NCI-H1092 (cell line): ENCODE measurements at regions not wholly inside any gene's neighbourhood (a gene's known extent, or its start where the extent isn't known, plus 50 kb on each side); places are given as distances from the start of the nearest gene placed in this dataset.
A peak's percentile ranks its signal among the peaks of the same experiment; 100 is the strongest.

Experiments used
- DNase-seq: peaks from one replicate; lab custom pipeline; 2025; lab: John Stamatoyannopoulos, UW

GRCh38 chrX:69305333-69306062 lies 140.2 kb upstream of the PJA1 start:
- DNase-seq, result no peak

GRCh38 chrX:69303231-69303630 lies 138.0 kb upstream of the PJA1 start:
- no peak for DNase-seq

DNA sequence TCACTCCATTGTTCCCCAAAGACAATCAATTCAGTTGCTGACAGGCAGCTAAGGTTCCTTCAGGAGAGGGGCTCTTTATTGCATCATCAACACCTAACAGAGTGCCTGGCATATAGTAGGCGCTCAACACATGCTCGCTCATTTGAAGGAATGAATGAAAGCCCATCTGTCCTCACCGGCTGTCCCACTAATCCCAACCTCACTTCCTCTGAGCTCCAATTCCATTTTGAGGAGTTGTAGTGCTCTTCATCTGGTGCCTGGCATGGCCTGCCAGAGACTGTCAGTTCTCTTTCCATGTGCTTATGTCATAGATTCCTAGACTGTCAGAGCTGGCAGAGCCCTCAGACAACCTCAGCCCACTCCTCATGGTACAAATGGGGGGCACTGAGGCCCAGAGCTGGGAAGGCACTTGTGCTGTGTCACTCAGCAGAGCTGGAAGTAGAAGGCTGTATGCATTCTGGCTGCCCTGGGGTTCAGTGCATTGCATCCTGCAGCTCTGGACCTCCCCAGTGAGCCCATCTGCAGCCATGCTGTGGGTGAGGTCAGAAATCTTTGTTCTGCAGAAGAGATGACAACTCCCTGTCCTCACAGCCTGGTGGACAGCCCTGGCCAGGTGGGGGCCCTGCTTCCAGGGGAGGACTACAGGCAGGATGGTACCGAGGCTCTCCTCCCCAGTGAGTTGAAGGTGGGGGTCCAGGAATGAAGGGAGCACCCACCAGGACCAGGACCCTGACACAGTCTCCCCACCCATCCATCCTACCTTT lies 134.9 kb upstream of the PJA1 start:
- DNase-seq, result no peak

- no peak for DNase-seq
Observed at GRCh38 chrX:69299285-69299684, 134.0 kb upstream of the PJA1 start.

- no peak for DNase-seq
Observed at GRCh38 chrX:69298466-69299140, 133.3 kb upstream of the PJA1 start.

GRCh38 chrX:69297506-69297905 lies 132.3 kb upstream of the PJA1 start:
- no peak for DNase-seq

GRCh38 chrX:69293776-69294601 lies 128.7 kb upstream of the PJA1 start:
- no peak for DNase-seq

DNA sequence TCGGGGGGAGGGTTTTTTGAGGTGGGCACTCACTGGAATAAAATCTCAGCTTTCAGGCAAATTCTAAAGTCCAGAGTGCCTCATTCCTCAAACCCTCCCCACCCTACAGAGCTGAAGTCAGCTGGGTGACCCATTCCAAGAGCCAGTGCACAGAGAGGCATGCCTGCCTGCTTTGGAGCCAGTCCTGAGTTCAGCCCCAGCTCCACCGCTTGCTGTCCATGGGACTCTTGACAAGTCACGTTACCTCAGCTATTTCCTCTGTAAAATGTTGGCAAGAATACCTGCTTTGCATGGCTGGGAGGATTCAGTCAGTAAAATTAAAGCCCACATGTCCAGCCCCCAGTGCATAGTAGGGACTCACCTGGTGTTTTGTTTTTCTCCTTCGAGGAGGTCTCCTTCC lies 125.9 kb upstream of the PJA1 start:
- no peak for DNase-seq

DNA sequence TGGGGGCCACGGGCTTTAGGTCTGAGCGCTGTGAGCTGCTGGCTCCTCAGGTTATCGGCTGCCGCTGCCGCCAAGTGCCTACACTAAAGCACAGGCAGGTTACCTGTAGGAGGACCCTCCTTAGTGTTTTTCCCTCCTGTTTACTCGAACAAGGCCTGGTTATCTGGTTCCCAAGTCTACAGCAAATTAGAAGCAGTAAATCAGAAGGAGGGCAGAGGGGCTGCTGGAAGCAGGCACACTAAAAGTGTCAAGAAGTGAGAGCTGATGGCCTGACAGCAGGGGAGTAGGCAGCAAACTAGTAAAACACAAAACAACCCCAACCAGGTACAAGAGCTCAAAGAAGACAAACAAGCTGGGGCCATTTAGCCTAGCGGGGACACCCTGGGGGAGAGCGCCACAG lies 125.0 kb upstream of the PJA1 start:
- DNase-seq, result no peak

DNA sequence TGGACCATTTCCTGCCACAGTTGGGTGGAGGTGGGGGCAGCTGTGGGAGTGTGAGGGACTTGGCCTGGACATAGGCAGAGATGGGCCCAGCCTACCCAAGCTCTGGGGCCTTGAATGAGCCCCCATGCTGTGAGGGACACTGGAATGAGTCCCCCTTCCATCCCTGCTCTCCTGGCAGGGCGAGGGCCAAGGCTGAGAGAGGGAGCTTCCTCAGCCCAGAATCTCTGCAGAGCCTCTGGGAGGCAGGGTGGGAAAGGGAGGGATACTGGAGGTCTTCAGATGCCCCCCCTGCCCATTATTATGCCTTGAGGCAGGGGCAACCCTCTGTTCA lies 124.5 kb upstream of the PJA1 start:
- no peak for DNase-seq

DNA sequence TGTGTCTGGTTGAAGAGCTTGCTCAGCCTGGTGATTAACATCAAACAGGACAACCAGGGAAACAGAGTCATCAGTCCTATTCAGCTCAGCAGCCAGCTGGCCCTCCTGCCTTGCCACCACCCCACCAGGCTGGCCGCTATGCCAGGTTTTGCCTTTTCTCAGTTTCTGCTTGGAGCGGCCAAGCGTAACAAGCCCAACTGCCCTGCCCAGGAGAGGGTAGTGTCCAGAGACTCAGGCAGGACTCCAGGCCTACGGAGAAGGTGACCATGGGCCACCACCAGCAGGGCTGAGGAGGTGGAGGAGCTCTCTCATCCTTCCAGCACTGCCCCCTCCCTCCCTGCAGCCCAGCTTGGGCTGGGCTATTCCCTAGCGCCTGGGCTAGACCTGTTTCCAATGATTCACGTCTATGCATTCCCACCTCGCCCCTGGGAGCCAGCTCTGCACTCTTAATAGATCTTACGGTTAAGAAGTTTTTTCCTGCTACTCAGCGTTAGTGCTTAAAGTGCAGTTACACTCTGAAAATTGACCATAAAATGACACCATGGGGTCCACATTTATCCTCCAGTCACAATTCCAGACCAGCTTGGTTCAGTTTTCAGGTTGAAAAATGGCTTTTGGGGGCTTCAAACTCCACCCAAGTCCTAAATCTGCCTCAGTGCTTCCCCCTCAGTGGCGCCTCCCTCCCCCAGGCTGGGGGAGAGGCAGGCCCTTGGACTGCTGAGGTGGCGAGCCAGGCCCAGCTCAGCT lies 124.0 kb upstream of the PJA1 start:
- DNase-seq, result no peak

DNA sequence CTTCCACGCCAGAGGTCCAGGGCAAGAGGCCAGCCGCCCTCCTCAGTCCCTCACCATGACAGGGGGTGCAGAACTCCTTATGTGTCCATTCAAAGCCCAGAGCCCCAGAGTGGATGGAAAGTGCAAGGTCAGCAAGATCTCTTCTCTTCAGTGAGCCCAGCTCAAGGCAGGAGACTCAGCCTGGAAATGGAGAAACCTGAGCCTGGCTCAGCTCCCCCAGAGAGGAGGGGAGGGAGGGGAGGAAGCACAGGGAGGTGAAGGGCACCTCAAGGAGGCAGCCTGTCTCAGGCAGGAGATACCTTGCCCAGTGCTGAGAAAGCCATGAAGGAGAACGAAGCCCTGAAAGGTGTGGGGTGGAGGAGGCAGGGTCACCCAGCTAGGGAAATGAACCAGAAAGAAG lies 121.8 kb upstream of the PJA1 start:
- DNase-seq, result no peak

DNA sequence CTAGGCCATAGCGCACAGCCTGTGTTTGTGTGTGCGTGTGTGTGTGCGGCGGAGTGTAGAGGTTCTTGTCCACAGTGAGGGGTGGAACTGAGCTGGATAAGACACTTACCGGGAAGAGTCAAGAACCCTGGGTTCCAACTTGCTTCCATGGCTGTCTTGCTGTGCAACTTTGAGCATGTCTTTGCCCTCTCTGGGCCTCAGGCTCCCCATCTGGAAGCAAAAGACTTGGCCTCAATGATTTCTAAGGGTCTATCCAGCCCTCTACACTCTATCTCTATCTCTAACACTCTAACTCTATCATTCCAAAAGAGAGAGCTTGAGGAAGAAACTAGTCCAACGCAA lies 121.3 kb upstream of the PJA1 start:
- no peak for DNase-seq

- DNase-seq, result peak; percentile 36
Observed at GRCh38 chrX:69285881-69286564, 120.8 kb upstream of the PJA1 start.

DNA sequence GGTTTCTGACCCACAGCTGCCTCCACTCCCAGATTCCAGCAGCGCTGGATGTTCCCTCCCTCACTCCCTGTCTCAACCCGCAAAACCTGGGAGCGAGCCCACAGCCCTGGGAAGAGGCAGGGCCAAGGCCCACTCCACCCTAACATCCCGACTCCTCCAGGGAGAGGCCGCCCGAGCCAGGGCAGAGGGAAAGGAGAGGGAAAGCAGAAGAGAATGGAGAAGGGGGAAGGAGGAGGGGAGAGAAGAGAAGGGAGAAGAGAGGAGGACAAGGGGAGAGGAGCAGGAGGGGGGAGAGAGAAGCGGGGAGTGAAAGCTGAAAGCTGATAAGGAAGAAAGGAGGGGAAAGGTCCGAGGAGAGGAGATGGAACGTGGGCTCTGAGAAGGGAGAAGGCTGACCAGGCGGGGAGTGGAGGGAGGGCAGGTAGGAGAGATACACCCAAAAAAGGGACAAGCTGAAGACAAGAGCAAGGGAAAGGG lies 120.2 kb upstream of the PJA1 start:
- no peak for DNase-seq

GRCh38 chrX:69284491-69284890 lies 119.2 kb upstream of the PJA1 start:
- DNase-seq, result no peak

DNA sequence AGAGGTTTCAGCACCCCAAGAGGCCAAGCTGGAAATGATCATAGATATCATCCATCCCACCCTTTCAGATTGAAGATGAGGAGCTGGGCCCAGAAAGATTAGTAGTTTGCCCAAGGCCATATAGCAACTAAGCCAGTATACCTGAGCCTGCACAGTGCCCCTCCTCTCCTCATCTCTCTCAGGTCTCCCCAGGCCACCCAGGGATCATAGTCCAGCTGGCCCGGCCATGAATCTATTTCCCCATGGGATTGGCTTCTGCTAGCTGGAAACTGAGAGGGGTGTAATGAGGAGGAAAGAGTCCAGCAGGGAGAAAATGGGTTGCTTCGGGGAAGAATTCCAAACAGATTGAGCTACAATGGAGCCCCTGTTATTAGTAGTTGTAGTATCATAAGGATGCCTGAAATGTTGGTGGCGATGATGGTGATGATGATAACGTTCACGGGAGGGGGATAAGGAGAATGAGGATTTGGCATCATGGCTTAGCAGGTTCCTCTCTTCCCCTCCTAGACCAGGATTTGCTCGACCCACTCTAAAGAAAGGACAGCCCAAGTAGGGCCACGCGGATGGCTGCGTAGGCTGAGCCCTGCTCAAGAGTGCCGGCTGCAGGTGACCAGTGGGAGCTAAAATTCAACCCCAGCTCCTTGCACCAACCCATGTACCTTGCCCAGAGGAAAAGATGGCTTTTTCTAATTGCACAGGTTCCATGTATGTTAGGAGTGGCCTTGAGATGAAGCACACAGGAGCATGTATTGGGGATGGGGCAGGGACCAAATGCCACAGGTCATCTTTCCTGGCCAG lies 117.8 kb upstream of the PJA1 start:
- DNase-seq, result no peak

GRCh38 chrX:69280933-69281332 lies 115.7 kb upstream of the PJA1 start:
- DNase-seq, result no peak

- DNase-seq, result no peak
Observed at GRCh38 chrX:69279234-69279633, 114.0 kb upstream of the PJA1 start.

DNA sequence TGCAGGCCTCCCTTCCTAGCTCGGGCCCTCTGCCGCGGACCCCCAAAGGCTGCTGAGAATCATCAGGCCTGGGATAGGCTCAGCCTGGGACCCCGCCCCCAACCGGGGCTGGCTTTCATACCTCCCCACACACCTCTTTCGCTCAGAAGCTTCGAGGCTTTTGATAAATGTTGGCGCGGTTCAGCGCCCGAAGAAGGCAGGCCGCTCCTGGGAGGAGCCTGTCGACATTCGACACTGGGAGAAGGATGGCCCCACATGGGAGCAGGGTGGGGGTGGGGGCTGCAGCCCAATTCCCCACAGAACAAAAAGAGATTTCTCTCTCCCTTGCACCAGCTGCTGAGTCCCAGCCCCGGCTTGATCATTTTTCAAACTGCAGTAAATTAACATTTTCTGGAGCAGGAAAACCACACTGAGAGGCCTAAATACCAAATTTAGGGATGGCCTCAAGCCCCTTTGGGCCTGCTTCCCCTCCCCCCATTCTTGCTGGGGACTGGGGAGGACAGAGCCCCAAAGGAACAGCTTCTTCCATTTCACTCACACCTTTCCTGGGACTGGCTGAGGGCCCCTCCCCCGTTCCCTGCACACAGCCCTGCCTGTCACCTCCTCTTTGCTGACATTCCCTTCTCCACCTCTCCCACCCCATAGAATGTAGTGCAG lies 112.9 kb upstream of the PJA1 start:
- no peak for DNase-seq
